ENCODE measurements at regions not wholly inside any gene's neighbourhood (a gene's known extent, or its start where the extent isn't known, plus 50 kb on each side); places are given as distances from the start of the nearest gene placed in this dataset.

DNA sequence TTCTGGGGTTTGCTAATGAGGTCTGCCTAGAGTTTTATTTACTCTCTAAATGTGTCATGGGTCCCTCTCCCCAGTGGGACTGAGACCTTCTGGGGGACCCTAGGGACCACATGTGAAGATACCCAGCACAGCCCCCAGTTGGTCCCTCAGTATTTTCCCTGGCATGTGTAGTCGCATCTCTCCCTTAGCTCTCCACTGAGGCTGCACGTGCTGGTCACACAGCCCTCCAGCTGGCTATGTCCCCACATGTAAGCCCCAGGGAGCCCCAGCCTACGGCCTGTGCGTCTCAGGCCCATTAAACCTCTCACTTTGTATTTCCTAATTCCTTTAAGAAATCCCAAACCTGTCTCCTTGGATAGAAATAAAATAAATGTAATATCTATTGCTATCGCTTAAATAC is 189.6 kb upstream of the TSHZ3 start:
- H3K9me3 ChIP-seq (replicated peaks in 1 of 2; ENCODE audit: control insufficient read depth in 2 of 2, insufficient read depth in 1 of 2, low read depth in 1 of 2, low read length in 2 of 2): no peaks in the 10 kb centered on the region
- no peak overlapping the region for H3K18ac ChIP-seq (ENCODE audit: low read length)
- no peak overlapping the region for H2AFZ ChIP-seq (ENCODE audit: low read length)
- H2BK12ac ChIP-seq (ENCODE audit: low read length): no peak overlapping the region
- H4K8ac ChIP-seq (ENCODE audit: low read depth, low read length): no peak overlapping the region
- WGBS, 2 donors (ENCODE audit: extremely low coverage in 2 of 2, insufficient read length in 2 of 2, insufficient replicate concordance in 1 of 2): no CpG with 5 or more reads among the region's 5 CpGs
- no peak overlapping the region for H3K4me2 ChIP-seq (ENCODE audit: insufficient read depth, low read length, poor library complexity, severe bottlenecking)
- H3K4ac ChIP-seq (ENCODE audit: low read length): no peak overlapping the region
- no peak overlapping the region for H3K14ac ChIP-seq (ENCODE audit: low read length)
- H3K27ac ChIP-seq (replicated peaks; ENCODE audit: low read length): no peak overlapping the region
- no peak for DNase-seq (ENCODE audit: low spot score)
- H3K4me1 ChIP-seq (ENCODE audit: control insufficient read depth in 2 of 2, insufficient read depth in 1 of 2, low read depth in 1 of 2, low read length in 2 of 2): no peaks in the 10 kb centered on the region
- H2AK5ac ChIP-seq (ENCODE audit: low read depth, low read length): no peak overlapping the region
- no peak overlapping the region for H3K9ac ChIP-seq (ENCODE audit: low read depth, low read length, poor library complexity)
- H3K79me1 ChIP-seq (ENCODE audit: low read depth, low read length): no peaks in the 10 kb centered on the region
- H3K23ac ChIP-seq (ENCODE audit: low read depth, low read length, poor library complexity): no peak overlapping the region
- no peak overlapping the region for H4K91ac ChIP-seq (ENCODE audit: low read depth, low read length, poor library complexity)
- no peak overlapping the region for H3K4me3 ChIP-seq (ENCODE audit: low read length in 2 of 2)
- H2BK5ac ChIP-seq (ENCODE audit: low read length): no peak overlapping the region
- H2BK120ac ChIP-seq (ENCODE audit: low read depth, low read length): no peak overlapping the region
- no peak overlapping the region for H2BK15ac ChIP-seq (ENCODE audit: low read length)
- H3K36me3 ChIP-seq (replicated peaks in 1 of 2; ENCODE audit: control insufficient read depth in 2 of 2, insufficient read depth in 2 of 2, low read length in 2 of 2): no peaks in the 10 kb centered on the region
- no peaks in the 10 kb centered on the region for H3K27me3 ChIP-seq (ENCODE audit: control insufficient read depth in 3 of 3, insufficient read depth in 3 of 3, low read depth in 1 of 3, low read length in 3 of 3)

DNA sequence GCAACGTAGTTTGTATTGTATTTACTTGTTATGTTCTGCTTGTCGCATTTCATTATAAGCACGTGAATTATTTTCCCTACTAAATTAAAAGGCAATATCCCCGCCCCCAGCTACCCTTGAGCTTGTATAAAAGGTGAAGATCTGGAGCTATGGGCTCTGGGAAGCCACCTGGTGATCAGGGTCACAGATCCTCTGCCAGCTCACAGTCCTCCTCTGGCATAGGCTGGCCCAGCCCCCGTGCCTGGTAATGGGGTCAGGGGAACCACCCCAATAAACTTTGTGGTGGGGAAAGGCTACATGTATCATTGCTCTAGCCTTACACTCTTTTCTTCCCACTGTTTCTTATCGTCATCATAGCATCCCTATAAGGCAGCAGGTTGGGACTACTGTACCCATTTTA is 190.2 kb upstream of the TSHZ3 start:
- Histone ChIP-seq H2BK5ac (ENCODE audit: low read length) (no peak overlapping the region), H3K27me3 (ENCODE audit: control insufficient read depth in 3 of 3, insufficient read depth in 3 of 3, low read depth in 1 of 3, low read length in 3 of 3) (no peaks in the 10 kb centered on the region), H2BK15ac (ENCODE audit: low read length) (no peak overlapping the region), H2BK120ac (ENCODE audit: low read depth, low read length) (no peak overlapping the region), H3K4ac (ENCODE audit: low read length) (no peak overlapping the region), H3K4me1 (ENCODE audit: control insufficient read depth in 2 of 2, insufficient read depth in 1 of 2, low read depth in 1 of 2, low read length in 2 of 2) (no peaks in the 10 kb centered on the region), H3K9me3 (replicated peaks in 1 of 2; ENCODE audit: control insufficient read depth in 2 of 2, insufficient read depth in 1 of 2, low read depth in 1 of 2, low read length in 2 of 2) (no peaks in the 10 kb centered on the region), H4K91ac (ENCODE audit: low read depth, low read length, poor library complexity) (no peak overlapping the region), H3K79me1 (ENCODE audit: low read depth, low read length) (no peaks in the 10 kb centered on the region), H3K9ac (ENCODE audit: low read depth, low read length, poor library complexity) (no peak overlapping the region), H2AFZ (ENCODE audit: low read length) (no peak overlapping the region), H2AK5ac (ENCODE audit: low read depth, low read length) (no peak overlapping the region), H3K36me3 (replicated peaks in 1 of 2; ENCODE audit: control insufficient read depth in 2 of 2, insufficient read depth in 2 of 2, low read length in 2 of 2) (no peaks in the 10 kb centered on the region), H3K23ac (ENCODE audit: low read depth, low read length, poor library complexity) (no peak overlapping the region), H4K8ac (ENCODE audit: low read depth, low read length) (no peak overlapping the region), H2BK12ac (ENCODE audit: low read length) (no peak overlapping the region), H3K4me3 (ENCODE audit: low read length in 2 of 2) (no peak overlapping the region), H3K14ac (ENCODE audit: low read length) (no peak overlapping the region), H3K4me2 (ENCODE audit: insufficient read depth, low read length, poor library complexity, severe bottlenecking) (no peak overlapping the region), H3K27ac (replicated peaks; ENCODE audit: low read length) (no peak overlapping the region), H3K18ac (ENCODE audit: low read length) (no peak overlapping the region)
- no CpG with 5 or more reads among the region's 6 CpGs for WGBS, 2 donors (ENCODE audit: extremely low coverage in 2 of 2, insufficient read length in 2 of 2, insufficient replicate concordance in 1 of 2)
- DNase-seq (ENCODE audit: low spot score): no peak

DNA sequence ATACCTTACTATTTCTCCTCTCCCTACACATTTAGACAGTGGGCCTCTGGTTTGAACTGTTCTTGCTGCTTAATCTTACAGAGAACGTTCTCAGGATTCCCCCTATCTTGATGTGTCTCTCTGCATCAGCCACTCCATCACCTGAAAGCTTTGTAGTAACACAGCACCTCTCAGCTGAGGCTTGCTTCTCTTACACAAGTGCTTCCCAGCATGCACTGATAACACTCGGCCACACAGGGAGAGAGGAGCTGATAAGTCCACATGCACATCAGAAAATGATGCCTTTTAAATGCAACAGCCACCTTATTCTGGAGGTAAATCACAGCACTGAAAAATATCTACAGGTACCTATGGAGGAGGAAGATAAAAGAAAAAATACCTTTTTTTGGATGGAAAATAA is 192.2 kb upstream of the TSHZ3 start:
- no peak overlapping the region for H3K27ac ChIP-seq (replicated peaks; ENCODE audit: low read length)
- no peak overlapping the region for H3K9ac ChIP-seq (ENCODE audit: low read depth, low read length, poor library complexity)
- H3K23ac ChIP-seq (ENCODE audit: low read depth, low read length, poor library complexity): no peak overlapping the region
- H2BK12ac ChIP-seq (ENCODE audit: low read length): no peak overlapping the region
- no peak overlapping the region for H4K8ac ChIP-seq (ENCODE audit: low read depth, low read length)
- H3K4me3 ChIP-seq (ENCODE audit: low read length in 2 of 2): no peak overlapping the region
- no peak overlapping the region for H2BK5ac ChIP-seq (ENCODE audit: low read length)
- no peaks in the 10 kb centered on the region for H3K27me3 ChIP-seq (ENCODE audit: control insufficient read depth in 3 of 3, insufficient read depth in 3 of 3, low read depth in 1 of 3, low read length in 3 of 3)
- no peak for DNase-seq (ENCODE audit: low spot score)
- H3K4me1 ChIP-seq (ENCODE audit: control insufficient read depth in 2 of 2, insufficient read depth in 1 of 2, low read depth in 1 of 2, low read length in 2 of 2): peaks cover 0 to 3% of the 10 kb centered on the region in 2 donors
- H3K4ac ChIP-seq (ENCODE audit: low read length): no peak overlapping the region
- no peak overlapping the region for H3K14ac ChIP-seq (ENCODE audit: low read length)
- no peaks in the 10 kb centered on the region for H3K9me3 ChIP-seq (replicated peaks in 1 of 2; ENCODE audit: control insufficient read depth in 2 of 2, insufficient read depth in 1 of 2, low read depth in 1 of 2, low read length in 2 of 2)
- no peak overlapping the region for H2BK15ac ChIP-seq (ENCODE audit: low read length)
- H2AK5ac ChIP-seq (ENCODE audit: low read depth, low read length): no peak overlapping the region
- H4K91ac ChIP-seq (ENCODE audit: low read depth, low read length, poor library complexity): no peak overlapping the region
- H3K18ac ChIP-seq (ENCODE audit: low read length): no peak overlapping the region
- H3K79me1 ChIP-seq (ENCODE audit: low read depth, low read length): no peaks in the 10 kb centered on the region
- WGBS, 2 donors (ENCODE audit: extremely low coverage in 2 of 2, insufficient read length in 2 of 2, insufficient replicate concordance in 1 of 2): no CpG with 5 or more reads among the region's 2 CpGs
- no peak overlapping the region for H3K4me2 ChIP-seq (ENCODE audit: insufficient read depth, low read length, poor library complexity, severe bottlenecking)
- no peaks in the 10 kb centered on the region for H3K36me3 ChIP-seq (replicated peaks in 1 of 2; ENCODE audit: control insufficient read depth in 2 of 2, insufficient read depth in 2 of 2, low read length in 2 of 2)
- H2BK120ac ChIP-seq (ENCODE audit: low read depth, low read length): no peak overlapping the region
- H2AFZ ChIP-seq (ENCODE audit: low read length): no peak overlapping the region

DNA sequence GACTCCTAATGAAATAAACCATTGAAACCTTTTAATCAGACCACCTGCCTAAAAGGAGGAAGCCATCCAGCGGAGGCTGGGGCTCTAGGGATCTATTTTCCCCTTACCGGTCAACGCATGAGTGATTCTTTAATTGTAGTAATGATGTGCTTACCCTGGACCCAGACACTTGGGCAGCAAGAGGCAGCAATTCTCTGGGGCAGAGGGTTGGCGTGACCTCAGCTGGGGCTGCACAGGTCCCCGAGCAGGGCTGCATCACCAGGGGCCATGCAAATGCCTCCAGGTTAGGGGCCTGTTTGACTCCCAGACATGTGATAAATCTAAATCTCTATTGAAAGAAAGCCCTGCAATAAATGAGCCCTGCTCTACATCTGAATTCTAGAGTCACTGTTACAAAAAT is 194.2 kb upstream of the TSHZ3 start:
- no peak overlapping the region for H3K23ac ChIP-seq (ENCODE audit: low read depth, low read length, poor library complexity)
- H3K18ac ChIP-seq (ENCODE audit: low read length): no peak overlapping the region
- H3K4ac ChIP-seq (ENCODE audit: low read length): no peak overlapping the region
- WGBS, 2 donors (ENCODE audit: extremely low coverage in 2 of 2, insufficient read length in 2 of 2, insufficient replicate concordance in 1 of 2): no CpG with 5 or more reads among the region's 5 CpGs
- H3K27ac ChIP-seq (replicated peaks; ENCODE audit: low read length): no peak overlapping the region
- no peak overlapping the region for H3K14ac ChIP-seq (ENCODE audit: low read length)
- no peak overlapping the region for H4K91ac ChIP-seq (ENCODE audit: low read depth, low read length, poor library complexity)
- H3K79me1 ChIP-seq (ENCODE audit: low read depth, low read length): no peaks in the 10 kb centered on the region
- H2BK120ac ChIP-seq (ENCODE audit: low read depth, low read length): no peak overlapping the region
- H3K4me3 ChIP-seq (ENCODE audit: low read length in 2 of 2): no peak overlapping the region
- no peak overlapping the region for H2BK15ac ChIP-seq (ENCODE audit: low read length)
- H2BK12ac ChIP-seq (ENCODE audit: low read length): no peak overlapping the region
- DNase-seq (ENCODE audit: low spot score): no peak
- H2BK5ac ChIP-seq (ENCODE audit: low read length): no peak overlapping the region
- no peaks in the 10 kb centered on the region for H3K36me3 ChIP-seq (replicated peaks in 1 of 2; ENCODE audit: control insufficient read depth in 2 of 2, insufficient read depth in 2 of 2, low read length in 2 of 2)
- no peak overlapping the region for H3K9ac ChIP-seq (ENCODE audit: low read depth, low read length, poor library complexity)
- no peaks in the 10 kb centered on the region for H3K9me3 ChIP-seq (replicated peaks in 1 of 2; ENCODE audit: control insufficient read depth in 2 of 2, insufficient read depth in 1 of 2, low read depth in 1 of 2, low read length in 2 of 2)
- peaks cover 0 to 3% of the 10 kb centered on the region in 2 donors for H3K4me1 ChIP-seq (ENCODE audit: control insufficient read depth in 2 of 2, insufficient read depth in 1 of 2, low read depth in 1 of 2, low read length in 2 of 2)
- no peak overlapping the region for H4K8ac ChIP-seq (ENCODE audit: low read depth, low read length)
- H2AFZ ChIP-seq (ENCODE audit: low read length): no peak overlapping the region
- H3K27me3 ChIP-seq (ENCODE audit: control insufficient read depth in 3 of 3, insufficient read depth in 3 of 3, low read depth in 1 of 3, low read length in 3 of 3): no peaks in the 10 kb centered on the region
- no peak overlapping the region for H3K4me2 ChIP-seq (ENCODE audit: insufficient read depth, low read length, poor library complexity, severe bottlenecking)
- H2AK5ac ChIP-seq (ENCODE audit: low read depth, low read length): no peak overlapping the region

Data from neuronal stem cell (in vitro differentiated cells).